HG02642 (cell line): ENCODE measurements at regions not wholly inside any gene's neighbourhood (a gene's known extent, or its start where the extent isn't known, plus 50 kb on each side); places are given as distances from the start of the nearest gene placed in this dataset.

Experiments
- ATAC-seq: cut with Tn5 transposase; IDR thresholded peaks from one replicate; pipeline ENCODE4 v1.9.1; 2021; ENCODE audit warnings: mild to moderate bottlenecking; ENCODE audit not compliant: unreplicated experiment, poor library complexity

DNA sequence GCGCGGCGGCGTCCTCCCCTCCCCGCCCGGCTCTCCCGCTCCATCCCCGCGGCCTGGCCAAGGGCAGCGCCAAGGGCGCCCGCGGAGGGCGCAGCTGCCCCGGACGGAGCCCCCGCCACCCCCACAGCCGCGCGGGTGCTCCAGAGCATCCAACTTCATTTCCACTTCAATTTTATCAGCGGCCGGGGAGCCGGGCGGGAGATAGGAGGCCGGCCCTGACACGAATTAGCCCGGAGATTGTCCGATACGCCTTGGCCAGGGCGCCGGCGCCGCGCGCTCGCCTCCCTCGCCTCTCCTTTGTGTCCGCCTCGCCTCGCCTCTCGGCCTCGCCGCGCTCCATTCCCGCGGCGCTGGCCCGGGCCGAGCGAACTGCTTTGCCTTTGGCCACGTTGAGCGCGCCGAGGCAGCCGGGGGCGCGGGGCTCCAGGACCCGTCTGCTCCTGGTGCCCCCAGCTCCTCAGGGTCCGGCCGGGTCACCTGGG is 129.1 kb upstream of the LHX1 start:
- no peak for ATAC-seq

DNA sequence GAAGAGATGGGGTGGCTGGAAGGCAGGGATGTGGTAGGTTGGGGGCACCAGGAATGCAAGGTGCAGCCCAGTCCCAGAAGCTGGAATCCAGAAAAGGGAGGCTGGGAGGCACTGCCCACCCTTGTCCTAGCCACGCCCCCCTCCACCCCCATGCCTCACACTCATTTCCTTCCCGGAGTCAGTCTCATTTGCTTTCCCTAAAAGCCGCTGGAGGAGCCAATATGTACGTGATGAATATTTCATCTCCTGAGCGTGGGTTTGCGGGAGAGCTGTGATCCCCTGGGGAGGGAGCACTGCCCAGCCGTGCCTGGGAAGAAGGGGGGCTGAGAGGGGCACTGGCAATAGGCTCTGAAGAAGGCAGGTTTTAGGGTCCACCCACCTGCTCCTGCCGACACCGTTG is 124.5 kb upstream of the LHX1 start:
- no peak for ATAC-seq

DNA sequence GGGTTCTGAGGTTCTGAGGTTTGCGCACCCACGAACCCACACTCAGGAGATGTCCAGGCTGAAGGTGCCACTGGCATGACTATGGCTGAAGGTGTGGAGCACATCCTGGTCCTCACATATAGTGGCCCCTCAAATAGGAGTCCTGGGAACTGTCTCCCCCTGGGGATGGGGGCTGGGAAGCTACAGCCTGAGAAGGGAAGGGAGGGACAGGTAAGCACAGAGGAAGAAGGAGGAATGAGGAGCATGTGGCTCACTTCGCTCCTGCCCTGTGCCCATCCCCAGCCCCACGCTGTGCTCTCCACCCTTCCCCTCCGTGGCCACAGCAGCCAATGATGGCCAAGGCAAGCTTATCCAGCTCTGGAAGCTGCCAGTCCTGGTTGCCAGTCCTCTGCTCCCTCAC is 123.9 kb upstream of the LHX1 start:
- no peak for ATAC-seq

DNA sequence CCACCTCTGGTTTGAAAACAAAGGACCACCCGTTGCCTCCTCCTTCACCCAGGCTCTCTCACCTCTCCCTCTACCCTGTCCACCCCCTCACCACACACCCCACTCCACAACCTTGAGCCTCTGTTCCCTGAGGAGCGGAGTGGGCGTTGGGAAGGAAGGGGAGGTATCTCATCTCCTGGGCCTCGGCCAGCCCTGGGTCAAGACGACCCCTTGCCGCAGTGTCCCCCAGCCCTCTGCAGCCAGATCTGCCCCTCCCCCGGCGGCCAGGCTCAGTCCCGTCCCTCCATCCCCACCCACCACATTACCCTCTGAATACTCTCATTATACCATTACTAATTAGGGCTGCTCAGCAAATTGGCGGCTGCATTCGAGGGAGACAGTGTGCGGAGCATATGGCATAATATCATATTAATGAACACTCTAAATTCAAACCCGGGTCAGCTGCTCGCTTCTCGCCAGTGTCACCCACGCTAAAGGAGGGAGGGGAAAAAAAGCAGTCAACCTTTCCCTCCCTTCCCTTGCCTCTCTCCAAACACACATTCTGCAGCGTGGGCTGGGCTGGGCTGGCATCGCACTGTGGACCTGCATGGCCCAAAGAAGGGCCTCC is 123.2 kb upstream of the LHX1 start:
- ATAC-seq = no peak

DNA sequence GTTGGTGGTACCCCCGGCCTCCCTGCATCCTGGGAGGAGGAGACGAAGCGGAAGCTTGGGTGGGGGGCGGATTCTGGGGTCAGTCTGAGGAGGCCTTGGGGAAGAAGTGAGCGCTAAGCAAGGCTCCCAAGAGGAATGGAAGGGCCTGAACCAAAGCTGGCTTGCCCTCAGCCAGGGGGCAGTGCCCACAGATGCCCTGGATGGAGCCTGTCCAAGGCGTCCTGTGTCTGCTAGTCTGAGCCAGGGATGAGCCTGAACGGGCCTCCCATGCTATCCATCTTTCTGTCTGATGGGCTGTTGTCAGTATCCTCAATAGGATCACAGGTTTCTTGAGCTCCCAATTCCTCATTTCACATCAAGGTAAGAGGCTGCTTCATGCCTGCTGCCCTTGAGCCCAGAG is 122.3 kb upstream of the LHX1 start:
- no peak for ATAC-seq

DNA sequence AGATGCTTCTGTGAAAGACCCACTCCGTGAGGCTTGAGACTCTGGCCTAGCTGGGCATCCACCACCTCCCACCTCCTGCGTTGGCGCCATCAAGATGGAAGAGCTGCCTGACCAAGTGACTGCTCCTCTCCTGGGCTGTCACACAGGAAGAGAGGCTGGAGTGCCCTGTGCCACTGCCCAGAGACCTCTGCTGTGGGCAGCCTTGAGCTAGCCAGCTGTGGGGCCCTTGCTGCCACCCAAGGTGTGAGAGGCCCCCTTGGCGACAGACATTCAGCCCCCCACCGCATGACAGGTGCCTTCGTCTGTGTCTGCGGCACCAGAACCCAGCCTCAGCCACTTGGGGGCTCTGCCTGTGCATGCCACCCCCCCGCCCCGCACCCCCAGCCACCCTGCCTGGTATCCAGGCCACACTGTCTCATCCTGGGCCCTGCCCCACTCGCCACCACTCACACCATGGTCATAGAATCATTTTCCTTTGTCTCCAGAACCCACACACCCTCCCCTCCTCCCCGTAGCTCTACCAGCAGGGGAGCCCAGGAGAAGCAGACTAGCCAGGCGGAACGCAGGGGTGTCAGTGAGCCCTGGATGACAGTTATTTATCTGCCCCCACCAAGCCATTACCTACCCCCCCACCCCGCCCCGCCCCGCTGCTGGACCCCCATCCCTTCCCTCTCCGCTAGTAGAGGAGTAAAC is 120.9 kb upstream of the LHX1 start:
- ATAC-seq = no peak

DNA sequence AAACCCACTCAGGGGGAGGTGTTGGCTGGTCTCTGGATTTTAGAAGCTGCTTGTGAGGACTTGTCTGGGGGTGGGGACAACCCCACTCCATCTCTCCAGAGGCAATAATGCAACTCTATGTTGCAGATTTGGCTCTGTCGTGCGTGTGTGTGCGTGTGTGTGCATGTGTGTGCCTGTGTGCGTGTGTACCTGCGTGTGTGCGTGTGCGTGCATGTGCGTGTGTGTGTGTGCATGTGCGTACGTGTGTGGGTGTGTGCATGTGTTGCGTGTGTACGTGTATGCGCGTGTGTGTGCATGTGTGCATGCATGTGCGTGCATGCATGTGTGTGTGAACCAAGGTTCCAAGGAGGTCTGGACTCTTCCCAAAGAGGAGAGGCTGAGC is 120.4 kb upstream of the LHX1 start:
- no peak for ATAC-seq

DNA sequence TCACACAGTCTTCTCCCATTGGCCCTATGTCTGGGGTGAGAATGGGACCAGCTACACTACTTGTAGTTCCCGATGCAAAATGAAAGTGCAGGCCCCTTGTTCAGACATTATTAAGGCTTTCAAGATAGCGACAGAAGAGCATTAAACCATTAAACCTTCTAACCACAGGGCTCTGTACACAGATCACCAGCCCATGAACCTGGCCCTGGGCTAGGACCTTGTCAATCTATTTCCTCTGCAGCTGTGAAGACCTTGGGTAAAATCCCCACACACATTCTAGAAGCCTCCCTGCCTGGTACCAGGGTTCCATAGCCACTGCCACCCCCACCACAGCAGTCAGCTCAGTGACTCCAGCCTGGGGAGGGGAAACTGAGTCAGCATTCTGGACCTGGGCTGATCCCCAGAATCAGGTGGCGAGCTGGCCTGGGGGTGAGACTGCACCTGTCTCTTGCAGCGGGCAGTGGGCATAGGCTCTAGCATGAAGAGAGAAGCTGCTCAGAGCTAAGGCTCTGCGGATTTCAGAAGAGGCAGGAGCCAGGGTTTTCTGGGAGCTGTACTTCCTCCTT is 119.7 kb upstream of the LHX1 start:
- ATAC-seq = no peak

DNA sequence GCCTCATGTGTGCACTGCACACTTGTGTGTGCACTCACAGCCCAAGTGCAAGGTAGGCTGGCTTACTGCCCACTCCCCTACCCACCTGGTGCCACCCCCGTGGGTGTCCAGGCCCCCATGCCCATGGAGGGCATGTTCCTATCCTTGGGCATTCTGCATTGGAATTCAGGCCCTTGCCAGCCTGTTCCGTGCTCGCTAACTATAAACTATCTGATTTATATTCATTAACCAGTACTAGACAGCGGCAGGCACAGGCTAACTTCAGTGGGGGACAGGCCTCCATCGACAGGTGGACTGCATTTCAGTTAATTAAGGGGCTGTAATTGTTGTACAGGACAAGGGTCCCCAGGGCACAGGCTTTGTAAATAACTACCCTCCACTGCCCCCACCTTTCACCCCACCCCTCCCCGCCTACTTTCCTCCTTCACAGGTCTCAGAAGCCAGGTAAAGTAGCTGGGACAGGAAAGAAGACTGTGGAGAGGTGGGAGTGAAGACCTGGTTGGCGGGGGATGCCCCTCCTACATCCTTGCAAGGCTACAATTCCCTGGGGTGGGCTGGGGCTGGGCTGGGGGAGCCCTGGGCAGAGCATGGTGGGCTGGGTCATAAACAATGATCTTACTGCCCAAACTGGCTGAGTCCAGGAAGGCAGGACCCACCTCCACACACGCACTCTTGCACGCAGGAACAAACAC is 119.0 kb upstream of the LHX1 start:
- no peak for ATAC-seq

DNA sequence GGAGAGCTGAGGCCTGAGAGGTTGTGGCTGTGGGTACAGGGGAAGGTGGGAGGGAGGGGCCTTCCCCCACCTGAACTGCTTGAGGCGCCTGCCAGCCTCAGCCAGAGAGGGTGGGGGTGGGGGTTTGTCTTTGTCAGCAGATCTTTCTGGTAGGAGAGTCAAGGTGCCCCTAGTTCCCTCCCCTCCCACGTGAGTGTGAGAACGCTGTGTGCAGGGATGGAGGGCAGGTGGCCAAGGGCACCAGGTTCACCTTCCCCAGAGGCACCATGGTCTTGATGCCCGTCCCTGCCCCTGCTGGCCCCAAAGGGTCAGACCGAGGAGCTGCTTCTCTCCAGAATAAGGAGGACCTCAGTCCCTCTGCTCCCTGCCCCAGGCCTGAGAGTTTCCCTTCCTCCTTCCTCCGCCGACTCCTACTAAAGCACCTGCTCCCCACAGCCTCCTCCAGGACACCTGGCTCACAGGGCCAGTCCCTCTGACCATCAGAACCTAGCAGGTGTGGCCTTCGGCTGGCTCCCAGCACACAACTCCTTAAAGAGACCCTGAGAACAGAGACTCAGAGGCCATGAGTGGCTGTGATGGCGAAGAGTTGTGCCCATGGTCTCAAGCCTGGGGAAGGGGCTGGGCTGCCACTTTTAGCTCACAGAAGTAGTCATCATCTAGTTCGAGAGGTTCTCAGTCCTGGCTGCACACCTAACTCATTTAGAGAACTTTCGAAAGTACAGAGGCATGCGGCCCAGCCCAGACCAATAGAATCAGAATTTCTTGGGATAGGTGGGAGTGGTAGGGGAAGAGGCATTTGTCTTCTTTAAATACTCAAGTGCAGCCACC is 113.2 kb upstream of the LHX1 start:
- ATAC-seq = no peak

DNA sequence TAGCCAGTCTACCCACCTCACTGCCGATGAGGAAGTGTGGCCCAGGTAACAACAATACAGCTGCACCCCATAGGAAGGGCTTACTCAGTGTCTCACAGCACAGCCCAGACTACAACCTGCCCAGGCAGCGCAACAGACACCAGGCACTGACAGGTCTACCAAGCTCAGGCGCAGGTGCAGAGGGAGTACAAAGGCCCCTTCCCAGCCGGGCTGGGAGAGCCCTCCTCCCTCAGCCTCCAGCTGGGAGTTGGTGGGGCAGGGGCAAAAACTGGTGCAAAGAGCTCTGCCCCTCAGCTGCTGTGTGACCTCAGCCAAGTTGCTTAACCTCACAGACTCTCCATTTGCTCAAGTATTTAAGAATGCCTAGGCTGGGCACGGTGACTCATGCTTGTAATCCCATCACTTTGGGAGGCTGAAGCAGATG is 112.6 kb upstream of the LHX1 start:
- ATAC-seq = no peak

DNA sequence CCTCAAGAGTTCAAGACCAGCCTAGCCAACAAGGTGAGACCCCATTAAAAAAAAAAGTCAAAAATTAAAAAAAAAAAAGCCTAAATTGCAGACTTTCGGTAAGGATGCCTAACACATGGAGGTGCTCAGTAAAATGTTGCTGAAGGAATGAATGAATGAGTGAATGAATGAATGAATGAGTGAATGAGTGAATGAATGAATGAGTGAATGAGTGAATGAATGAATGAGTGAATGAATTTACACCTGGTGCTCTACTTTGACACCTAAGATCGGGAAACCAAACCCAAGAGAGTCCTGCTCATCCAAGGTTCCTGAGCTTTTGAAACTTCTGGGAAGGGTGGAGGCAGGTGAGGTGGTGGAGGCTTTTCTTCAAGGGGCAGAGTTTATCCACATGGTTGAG is 112.2 kb upstream of the LHX1 start:
- no peak for ATAC-seq

DNA sequence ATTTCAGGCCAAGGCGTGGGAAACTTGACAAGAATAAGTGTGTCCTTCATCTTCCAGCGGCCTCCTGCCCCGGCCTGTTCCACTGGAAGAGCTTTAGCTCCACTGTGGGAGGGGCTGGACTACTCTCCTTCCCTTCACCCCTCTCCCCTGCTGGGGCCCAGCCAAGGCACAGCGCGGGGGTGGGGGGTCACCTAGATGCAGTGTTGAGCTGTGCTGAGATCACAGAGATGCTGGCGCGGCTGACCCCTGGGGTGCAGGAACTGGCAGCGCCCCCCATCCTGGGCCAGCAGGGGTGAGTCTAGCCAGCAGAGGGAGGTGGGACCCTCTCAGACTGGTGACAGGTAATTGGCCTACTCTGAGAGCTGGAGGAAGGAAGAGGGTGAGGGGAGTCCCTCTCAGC is 111.8 kb upstream of the LHX1 start:
- ATAC-seq = no peak

DNA sequence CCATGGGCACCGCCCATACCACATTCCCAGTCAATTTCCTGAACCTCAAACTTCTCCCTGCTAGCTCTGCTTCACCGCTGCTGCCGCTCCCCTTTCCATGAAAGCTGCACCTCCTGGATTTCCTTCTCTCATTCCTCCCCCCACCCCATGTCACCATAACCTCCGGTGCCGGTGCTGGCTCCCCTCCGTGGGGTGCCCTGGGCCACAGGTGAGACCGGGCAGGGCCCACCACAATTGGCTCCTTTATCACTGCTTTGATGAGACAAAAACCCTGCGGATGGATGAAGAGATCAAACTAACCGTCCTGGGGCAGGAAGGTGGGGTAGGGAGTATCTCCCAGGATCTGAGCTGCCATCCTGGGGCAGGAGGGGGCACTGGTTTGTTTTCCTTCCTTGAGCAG is 111.3 kb upstream of the LHX1 start:
- no peak for ATAC-seq

DNA sequence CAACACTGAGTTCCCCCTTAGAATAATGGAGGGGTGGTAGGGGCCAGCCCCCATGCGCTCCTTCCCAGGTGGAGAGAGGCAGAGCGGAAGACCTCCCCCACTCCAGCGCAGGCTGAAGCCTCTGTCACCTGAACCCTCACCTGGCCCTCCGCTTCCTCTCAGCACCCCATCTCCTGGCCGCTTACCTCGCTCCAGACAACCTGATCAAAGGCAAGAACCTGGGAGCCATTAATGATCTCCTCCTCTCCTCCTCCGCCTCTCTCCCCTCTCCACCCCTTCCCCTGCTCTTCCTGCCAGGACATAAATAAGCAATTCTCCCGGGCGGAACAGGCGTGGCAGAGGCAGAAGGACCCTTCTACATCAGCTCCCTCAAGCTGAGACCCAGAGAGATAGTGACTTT is 110.2 kb upstream of the LHX1 start:
- no peak for ATAC-seq

DNA sequence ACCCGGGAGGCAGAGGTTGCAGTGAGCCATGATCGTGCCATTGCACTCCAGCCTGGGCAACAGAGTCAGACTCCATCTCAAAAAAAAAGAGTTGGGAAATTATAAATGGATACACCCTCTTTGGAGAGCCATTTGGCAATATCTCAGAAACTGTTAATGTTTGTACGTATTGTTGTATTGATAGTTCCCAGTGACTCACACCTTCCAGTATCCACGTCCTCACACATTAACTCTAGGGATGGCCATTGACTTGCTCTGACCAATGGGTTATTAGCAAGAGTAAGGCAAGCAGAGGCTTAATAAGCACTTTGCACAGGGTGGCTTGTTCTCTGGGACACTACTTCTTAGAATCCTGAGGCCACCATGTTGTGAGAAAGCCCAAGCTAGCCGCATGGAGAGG is 107.6 kb upstream of the LHX1 start:
- no peak for ATAC-seq

DNA sequence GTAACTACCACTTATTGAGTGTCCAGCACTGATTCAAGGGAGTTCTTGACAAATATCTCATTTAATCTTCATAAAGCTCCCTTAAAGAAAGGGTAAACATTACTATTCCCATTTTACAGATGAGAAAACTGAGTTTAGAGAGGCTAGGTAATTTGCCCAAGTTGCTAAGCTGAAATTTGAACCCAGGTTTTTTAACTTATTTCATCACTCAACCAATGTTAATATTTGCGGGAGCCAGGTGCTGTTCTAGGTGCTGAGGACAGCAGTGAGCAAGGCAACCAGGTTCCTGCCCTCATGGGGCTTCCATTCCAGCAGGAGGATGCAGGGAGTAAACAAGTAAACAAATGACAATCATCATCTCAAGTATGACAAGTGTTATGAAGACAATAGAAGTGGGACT is 104.0 kb upstream of the LHX1 start:
- no peak for ATAC-seq

DNA sequence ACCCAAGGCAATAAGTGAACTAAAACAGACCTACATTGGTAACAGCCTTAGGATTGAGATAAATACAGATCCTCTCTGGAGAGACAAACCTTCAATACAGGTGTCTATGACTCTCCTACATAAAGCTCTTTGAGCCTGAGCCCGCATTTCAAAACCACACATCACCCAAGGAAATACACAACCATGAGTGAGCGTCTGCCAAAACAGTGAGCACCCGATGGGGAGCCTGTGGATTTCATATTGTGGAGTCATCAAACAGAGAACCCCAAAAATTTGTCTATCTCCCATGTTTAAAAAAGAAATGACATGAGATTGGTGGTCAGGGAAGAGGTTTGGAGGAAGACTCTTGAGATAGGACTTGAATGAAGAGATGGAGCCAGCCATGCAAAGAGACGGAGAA is 102.2 kb upstream of the LHX1 start:
- no peak for ATAC-seq

DNA sequence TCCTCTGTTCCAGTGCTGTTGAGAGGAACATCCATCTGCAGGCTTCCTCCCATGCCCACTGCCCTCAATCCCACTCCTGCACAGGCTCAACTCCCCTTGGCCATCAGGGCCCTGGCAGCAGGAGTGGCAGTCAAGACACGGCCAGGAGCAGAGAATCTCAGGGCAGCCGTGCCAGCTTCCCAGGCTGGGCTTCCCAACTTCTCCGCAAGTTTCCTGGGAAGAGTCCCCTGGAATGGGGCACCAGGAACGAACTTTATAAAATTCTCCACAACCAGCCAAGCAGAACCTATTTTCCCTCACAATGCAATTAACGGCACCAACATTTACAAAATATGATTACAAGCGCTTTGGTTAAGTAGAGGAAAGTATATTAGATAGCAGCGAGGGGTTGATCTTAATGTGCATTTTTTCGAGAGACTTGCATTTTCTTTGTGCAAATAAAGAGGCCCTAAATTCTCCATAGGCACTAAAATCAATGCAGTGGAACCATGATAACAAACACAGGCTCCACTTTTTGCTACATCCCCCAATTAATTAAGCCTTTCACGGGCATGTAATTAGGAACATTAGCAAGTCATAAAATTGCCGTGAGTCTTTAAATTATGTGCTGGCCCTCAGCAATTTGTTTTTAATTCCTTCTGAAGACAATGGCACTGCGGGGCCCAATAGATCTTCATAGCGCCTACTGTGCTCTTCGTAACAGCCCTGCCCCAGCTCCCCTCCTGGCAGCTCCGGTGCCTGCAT is 99.9 kb upstream of the LHX1 start:
- ATAC-seq = no peak

DNA sequence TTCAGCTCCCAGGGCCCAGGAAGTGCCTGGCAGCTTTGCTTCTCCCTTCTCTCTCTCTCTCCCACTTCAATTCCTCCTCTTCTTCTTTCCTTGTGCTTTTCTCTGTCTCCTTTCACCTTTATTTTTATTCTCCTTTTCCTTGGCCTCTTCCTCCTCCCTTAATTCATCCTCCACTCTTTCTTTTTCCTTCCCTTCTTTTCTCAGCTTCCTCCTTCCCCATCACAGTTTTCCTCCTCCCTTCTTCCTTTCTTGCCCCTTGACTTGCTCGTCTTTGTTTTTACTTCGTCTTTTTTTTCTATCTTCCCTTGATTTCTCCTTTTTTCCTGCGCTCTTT is 99.4 kb upstream of the LHX1 start:
- ATAC-seq = no peak
